ENCODE measurements at regions not wholly inside any gene's neighbourhood (a gene's known extent, or its start where the extent isn't known, plus 50 kb on each side); places are given as distances from the start of the nearest gene placed in this dataset.

DNA sequence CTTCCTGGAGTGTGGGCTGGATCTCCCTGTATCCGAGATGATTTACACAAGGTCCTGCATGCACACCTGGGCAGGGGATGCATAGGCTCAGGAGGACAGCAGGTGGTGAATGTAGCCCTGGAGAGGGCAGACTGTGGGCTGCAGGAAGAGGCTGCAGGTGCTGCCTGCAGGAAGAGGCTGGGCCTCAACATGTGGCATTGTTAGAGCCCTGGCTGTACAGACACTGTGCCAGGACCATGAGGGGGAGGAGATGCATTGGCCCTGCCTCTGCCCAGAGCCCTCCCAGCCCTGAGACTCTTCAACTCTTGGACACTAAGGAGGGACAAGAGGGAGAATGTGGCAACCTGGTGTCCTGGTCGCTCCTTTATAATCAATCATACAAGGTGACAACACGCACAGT, 392.8 kb downstream of the TNS1 start:
- TF ChIP-seq, protein P1, sequence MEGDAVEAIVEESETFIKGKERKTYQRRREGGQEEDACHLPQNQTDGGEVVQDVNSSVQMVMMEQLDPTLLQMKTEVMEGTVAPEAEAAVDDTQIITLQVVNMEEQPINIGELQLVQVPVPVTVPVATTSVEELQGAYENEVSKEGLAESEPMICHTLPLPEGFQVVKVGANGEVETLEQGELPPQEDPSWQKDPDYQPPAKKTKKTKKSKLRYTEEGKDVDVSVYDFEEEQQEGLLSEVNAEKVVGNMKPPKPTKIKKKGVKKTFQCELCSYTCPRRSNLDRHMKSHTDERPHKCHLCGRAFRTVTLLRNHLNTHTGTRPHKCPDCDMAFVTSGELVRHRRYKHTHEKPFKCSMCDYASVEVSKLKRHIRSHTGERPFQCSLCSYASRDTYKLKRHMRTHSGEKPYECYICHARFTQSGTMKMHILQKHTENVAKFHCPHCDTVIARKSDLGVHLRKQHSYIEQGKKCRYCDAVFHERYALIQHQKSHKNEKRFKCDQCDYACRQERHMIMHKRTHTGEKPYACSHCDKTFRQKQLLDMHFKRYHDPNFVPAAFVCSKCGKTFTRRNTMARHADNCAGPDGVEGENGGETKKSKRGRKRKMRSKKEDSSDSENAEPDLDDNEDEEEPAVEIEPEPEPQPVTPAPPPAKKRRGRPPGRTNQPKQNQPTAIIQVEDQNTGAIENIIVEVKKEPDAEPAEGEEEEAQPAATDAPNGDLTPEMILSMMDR (IDR thresholded peaks at IDR 0.05; ENCODE audit: borderline replicate concordance, extremely low read depth, low read length, poor library complexity, severe bottlenecking), result no peak
- TF ChIP-seq EZH2 (IDR thresholded peaks at IDR 0.05; ENCODE audit: borderline replicate concordance, low read depth, low read length, severe bottlenecking), result no peak
